NCI-H146 treated with DMSO at 0.1 percent for 48 hours (cell line): ENCODE measurements at regions not wholly inside any gene's neighbourhood (a gene's known extent, or its start where the extent isn't known, plus 50 kb on each side); places are given as distances from the start of the nearest gene placed in this dataset.

Experiments used
- DNase-seq: peaks from one replicate; lab custom pipeline; 2025; ENCODE audit not compliant: unreplicated experiment; lab: John Stamatoyannopoulos, UW

- DNase-seq, result no peak
These were observed 73.0 kb upstream of the HMGN3 start for GRCh38 chr6:79307321-79308036.

- DNase-seq, result no peak
These were observed 70.5 kb upstream of the HMGN3 start for GRCh38 chr6:79305020-79305419.

DNA sequence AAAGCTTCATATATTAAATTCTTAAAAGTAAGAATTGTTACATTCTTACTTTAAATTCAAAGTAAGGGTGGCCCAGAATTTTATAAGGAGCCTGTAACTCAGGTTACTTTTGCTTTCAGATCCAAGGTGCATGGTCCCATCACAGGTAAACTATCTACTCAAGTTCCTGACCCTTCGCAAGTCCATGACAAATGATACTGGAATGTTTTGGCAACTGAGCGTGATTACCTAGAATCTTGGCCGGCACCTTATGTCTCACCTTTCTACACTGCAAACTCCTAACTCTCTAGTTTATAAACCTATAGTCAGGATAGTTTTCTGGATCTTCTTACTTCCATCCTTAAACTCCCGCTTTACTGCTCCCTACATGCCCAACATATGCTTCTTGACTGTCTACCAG lies 67.9 kb upstream of the HMGN3 start:
- DNase-seq, result no peak

DNA sequence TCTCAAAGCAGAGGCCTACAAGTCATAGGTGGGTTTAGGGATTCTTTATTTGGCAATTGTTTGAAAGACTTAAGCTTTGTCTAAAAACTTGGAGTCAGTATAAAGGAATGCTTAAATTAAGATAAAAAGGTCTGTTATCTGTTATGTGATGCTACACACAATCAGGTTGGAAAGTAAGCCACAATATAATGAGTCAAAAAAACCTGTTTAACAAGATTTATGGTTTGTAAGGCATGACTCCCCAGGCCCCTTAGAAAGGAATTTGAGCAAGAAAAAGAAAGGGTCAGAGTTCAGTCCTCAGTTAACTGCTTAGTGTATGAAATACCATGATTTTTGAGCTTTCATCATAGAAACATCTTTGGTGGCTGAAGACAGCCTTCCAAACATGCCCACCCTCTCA lies 66.8 kb upstream of the HMGN3 start:
- DNase-seq, result no peak

- DNase-seq, result no peak
These were observed 61.7 kb upstream of the HMGN3 start for GRCh38 chr6:79296211-79296610.
